Activated naive CD8-positive, alpha-beta T cell treated with anti-CD3 and anti-CD28 coated beads for 36 hours (primary cell): ENCODE measurements at regions not wholly inside any gene's neighbourhood (a gene's known extent, or its start where the extent isn't known, plus 50 kb on each side); places are given as distances from the start of the nearest gene placed in this dataset.
"Not testable (repeated sequence)": the region's sequence is repeated elsewhere in the genome, so short reads cannot be mapped to it uniquely, and the experiment has no call there.

ENCODE experiments used
- DNase-seq: peaks from one replicate; pipeline ENCODE4 v3.0.0; 2021
- H3K27ac Mint-ChIP-seq: one replicate; pipeline ENCODE4 v1.8.0; 2022; ENCODE audit warnings: mild to moderate bottlenecking, moderate library complexity, mixed read lengths
- H3K27me3 Mint-ChIP-seq: one replicate; pipeline ENCODE4 v1.8.0; 2022; ENCODE audit warnings: mild to moderate bottlenecking, mixed read lengths
- H3K36me3 Mint-ChIP-seq: one replicate; pipeline ENCODE4 v1.8.0; 2021; ENCODE audit warnings: mild to moderate bottlenecking, mixed read lengths
- H3K4me1 Mint-ChIP-seq: one replicate; pipeline ENCODE4 v1.8.0; 2021; ENCODE audit warnings: mixed read lengths
- H3K4me3 Mint-ChIP-seq: one replicate; pipeline ENCODE4 v1.8.0; 2022; ENCODE audit warnings: mild to moderate bottlenecking, moderate library complexity, mixed read lengths
- H3K9me3 Mint-ChIP-seq: one replicate; pipeline ENCODE4 v1.8.0; 2022; ENCODE audit warnings: mixed read lengths

GRCh38 chr13:33545492-33545891 is 259.9 kb upstream of the STARD13 start:
- Mint-ChIP-seq H3K4me3 (no peak overlapping the region), H3K4me1 (peaks cover 38% of the 10 kb centered on the region), H3K27me3 (no peaks in the 10 kb centered on the region), H3K9me3 (peaks cover 4% of the 10 kb centered on the region), H3K36me3 (peaks cover 2% of the 10 kb centered on the region), H3K27ac (peak overlapping the region; percentile 81)
- no peak for DNase-seq

- H3K36me3 Mint-ChIP-seq = peaks cover 4% of the 10 kb centered on the region
- no peak overlapping the region for H3K27ac Mint-ChIP-seq
- H3K9me3 Mint-ChIP-seq = peaks cover 4% of the 10 kb centered on the region
- no peak overlapping the region for H3K4me3 Mint-ChIP-seq
- DNase-seq = no peak
- peaks cover 24% of the 10 kb centered on the region for H3K4me1 Mint-ChIP-seq
- no peaks in the 10 kb centered on the region for H3K27me3 Mint-ChIP-seq
Observed at GRCh38 chr13:33547035-33547434, 261.5 kb upstream of the STARD13 start.

- Mint-ChIP-seq H3K9me3 (peaks cover 4% of the 10 kb centered on the region), H3K27me3 (no peaks in the 10 kb centered on the region), H3K4me3 (no peak overlapping the region), H3K27ac (no peak overlapping the region), H3K36me3 (peaks cover 4% of the 10 kb centered on the region), H3K4me1 (peaks cover 24% of the 10 kb centered on the region)
- DNase-seq = no peak
Observed at GRCh38 chr13:33548069-33548468, 262.5 kb upstream of the STARD13 start.

- peaks cover 4% of the 10 kb centered on the region for H3K9me3 Mint-ChIP-seq
- no peak for DNase-seq
- peaks cover 4% of the 10 kb centered on the region for H3K36me3 Mint-ChIP-seq
- no peak overlapping the region for H3K4me3 Mint-ChIP-seq
- H3K4me1 Mint-ChIP-seq = peaks cover 17% of the 10 kb centered on the region
- no peaks in the 10 kb centered on the region for H3K27me3 Mint-ChIP-seq
- H3K27ac Mint-ChIP-seq = no peak overlapping the region
Observed at GRCh38 chr13:33550276-33550675, 264.7 kb upstream of the STARD13 start.

GRCh38 chr13:33550885-33551284 is 265.3 kb upstream of the STARD13 start:
- H3K36me3 Mint-ChIP-seq = peaks cover 4% of the 10 kb centered on the region
- H3K4me1 Mint-ChIP-seq = peaks cover 12% of the 10 kb centered on the region
- H3K9me3 Mint-ChIP-seq = peaks cover 4% of the 10 kb centered on the region
- no peak for DNase-seq
- no peaks in the 10 kb centered on the region for H3K27me3 Mint-ChIP-seq
- no peak overlapping the region for H3K4me3 Mint-ChIP-seq
- H3K27ac Mint-ChIP-seq = no peak overlapping the region

GRCh38 chr13:33554919-33555791 is 262.8 kb upstream of the RFC3 start:
- H3K36me3 Mint-ChIP-seq = peaks cover 4% of the 10 kb centered on the region
- DNase-seq = no peak
- H3K27me3 Mint-ChIP-seq = peaks cover 10% of the 10 kb centered on the region
- H3K27ac Mint-ChIP-seq = no peak overlapping the region
- peaks cover 7% of the 10 kb centered on the region for H3K4me1 Mint-ChIP-seq
- H3K4me3 Mint-ChIP-seq = no peak overlapping the region
- H3K9me3 Mint-ChIP-seq = peaks cover 3% of the 10 kb centered on the region

- no peak overlapping the region for H3K27ac Mint-ChIP-seq
- H3K27me3 Mint-ChIP-seq = peaks cover 13% of the 10 kb centered on the region
- no peaks in the 10 kb centered on the region for H3K36me3 Mint-ChIP-seq
- no peak for DNase-seq
- H3K4me3 Mint-ChIP-seq = no peak overlapping the region
- peaks cover 7% of the 10 kb centered on the region for H3K4me1 Mint-ChIP-seq
- H3K9me3 Mint-ChIP-seq = no peaks in the 10 kb centered on the region
Observed at GRCh38 chr13:33556828-33557227, 261.1 kb upstream of the RFC3 start.

GRCh38 chr13:33560726-33561125 is 257.2 kb upstream of the RFC3 start:
- peaks cover 13% of the 10 kb centered on the region for H3K27me3 Mint-ChIP-seq
- no peak overlapping the region for H3K4me3 Mint-ChIP-seq
- H3K27ac Mint-ChIP-seq = no peak overlapping the region
- no peak for DNase-seq
- H3K4me1 Mint-ChIP-seq = no peaks in the 10 kb centered on the region
- H3K9me3 Mint-ChIP-seq = no peaks in the 10 kb centered on the region
- no peaks in the 10 kb centered on the region for H3K36me3 Mint-ChIP-seq

GRCh38 chr13:33561627-33562026 is 256.3 kb upstream of the RFC3 start:
- Mint-ChIP-seq H3K27ac (no peak overlapping the region), H3K27me3 (peaks cover 13% of the 10 kb centered on the region), H3K36me3 (no peaks in the 10 kb centered on the region), H3K9me3 (no peaks in the 10 kb centered on the region), H3K4me3 (no peak overlapping the region), H3K4me1 (no peaks in the 10 kb centered on the region)
- DNase-seq = no peak

GRCh38 chr13:33571618-33572017 is 246.3 kb upstream of the RFC3 start:
- H3K9me3 Mint-ChIP-seq = peaks cover 3% of the 10 kb centered on the region
- H3K27me3 Mint-ChIP-seq = no peaks in the 10 kb centered on the region
- H3K27ac Mint-ChIP-seq = no peak overlapping the region
- H3K36me3 Mint-ChIP-seq = no peaks in the 10 kb centered on the region
- no peak for DNase-seq
- H3K4me1 Mint-ChIP-seq = peaks cover 3% of the 10 kb centered on the region
- no peak overlapping the region for H3K4me3 Mint-ChIP-seq

- not testable (repeated sequence) for H3K4me1 Mint-ChIP-seq, H3K27me3 Mint-ChIP-seq, H3K4me3 Mint-ChIP-seq, H3K9me3 Mint-ChIP-seq, H3K36me3 Mint-ChIP-seq, DNase-seq, H3K27ac Mint-ChIP-seq
Observed at GRCh38 chr13:33572322-33572721, 245.6 kb upstream of the RFC3 start.

GRCh38 chr13:33575378-33575777 is 242.6 kb upstream of the RFC3 start:
- peaks cover 18% of the 10 kb centered on the region for H3K27me3 Mint-ChIP-seq
- H3K4me1 Mint-ChIP-seq = peaks cover 3% of the 10 kb centered on the region
- H3K36me3 Mint-ChIP-seq = no peaks in the 10 kb centered on the region
- peaks cover 3% of the 10 kb centered on the region for H3K9me3 Mint-ChIP-seq
- H3K4me3 Mint-ChIP-seq = no peak overlapping the region
- H3K27ac Mint-ChIP-seq = no peak overlapping the region
- DNase-seq = no peak

GRCh38 chr13:33577007-33577406 is 240.9 kb upstream of the RFC3 start:
- DNase-seq = no peak
- Mint-ChIP-seq H3K9me3 (peaks cover 3% of the 10 kb centered on the region), H3K4me3 (no peak overlapping the region), H3K27me3 (peaks cover 18% of the 10 kb centered on the region), H3K4me1 (peaks cover 3% of the 10 kb centered on the region), H3K27ac (no peak overlapping the region), H3K36me3 (no peaks in the 10 kb centered on the region)

- peaks cover 18% of the 10 kb centered on the region for H3K27me3 Mint-ChIP-seq
- no peak overlapping the region for H3K27ac Mint-ChIP-seq
- no peaks in the 10 kb centered on the region for H3K36me3 Mint-ChIP-seq
- no peaks in the 10 kb centered on the region for H3K4me1 Mint-ChIP-seq
- H3K9me3 Mint-ChIP-seq = no peaks in the 10 kb centered on the region
- no peak for DNase-seq
- no peak overlapping the region for H3K4me3 Mint-ChIP-seq
Observed at GRCh38 chr13:33578786-33579185, 239.2 kb upstream of the RFC3 start.

- Mint-ChIP-seq H3K4me3 (no peak overlapping the region), H3K9me3 (peaks cover 3% of the 10 kb centered on the region), H3K36me3 (no peaks in the 10 kb centered on the region), H3K27ac (no peak overlapping the region), H3K4me1 (no peaks in the 10 kb centered on the region), H3K27me3 (peaks cover 20% of the 10 kb centered on the region)
- no peak for DNase-seq
Observed at GRCh38 chr13:33582121-33582520, 235.8 kb upstream of the RFC3 start.

GRCh38 chr13:33583398-33583797 is 234.6 kb upstream of the RFC3 start:
- H3K27ac Mint-ChIP-seq = no peak overlapping the region
- H3K27me3 Mint-ChIP-seq = peaks cover 8% of the 10 kb centered on the region

More at GRCh38 chr13:33583398-33583797, 234.6 kb upstream of the RFC3 start:
- H3K4me3 Mint-ChIP-seq = no peak overlapping the region
- H3K4me1 Mint-ChIP-seq = no peaks in the 10 kb centered on the region
- DNase-seq = no peak
- peaks cover 3% of the 10 kb centered on the region for H3K9me3 Mint-ChIP-seq
- no peaks in the 10 kb centered on the region for H3K36me3 Mint-ChIP-seq
